Small intestine (tissue), 7 donors: ENCODE measurements at regions not wholly inside any gene's neighbourhood (a gene's known extent, or its start where the extent isn't known, plus 50 kb on each side); places are given as distances from the start of the nearest gene placed in this dataset.

Experiments used
- DNase-seq, 2 donors: peaks; one replicate each; pipeline versions ENCODE4 v3.0.0 to v3.0.0-alpha.2; 2013
- FAIRE-seq: peaks from 2 replicates; lab custom pipeline; 2012; peaks lifted over from hg19 to GRCh38; lab: Jason Lieb, UNC
- H3K27ac ChIP-seq, 3 donors: one replicate each; pipeline ENCODE4 v1.5.1; 2013; ENCODE audit warnings: low read length in 2 of 3, mild to moderate bottlenecking in 2 of 3, control low read depth in 1 of 3, inconsistent platforms in 1 of 3, low read depth in 1 of 3, moderate library complexity in 1 of 3
- H3K27me3 ChIP-seq, 3 donors: one replicate each; pipeline ENCODE4 v1.6.1; 2013; ENCODE audit warnings: low read length in 3 of 3, inconsistent platforms in 1 of 3; ENCODE audit not compliant: control insufficient read depth in 3 of 3, insufficient read depth in 3 of 3
- H3K36me3 ChIP-seq, 3 donors: one replicate each; pipeline ENCODE4 v1.6.1; 2013; ENCODE audit warnings: low read length in 3 of 3, inconsistent platforms in 1 of 3, low read depth in 1 of 3, mild to moderate bottlenecking in 1 of 3, moderate library complexity in 1 of 3; ENCODE audit not compliant: control insufficient read depth in 3 of 3, insufficient read depth in 2 of 3
- H3K4me1 ChIP-seq, 3 donors: one replicate each; pipeline ENCODE4 v1.6.1; 2013; ENCODE audit warnings: low read length in 2 of 3, inconsistent platforms in 1 of 3, low read depth in 1 of 3, mild to moderate bottlenecking in 1 of 3, moderate library complexity in 1 of 3; ENCODE audit not compliant: control insufficient read depth in 3 of 3, insufficient read depth in 2 of 3
- H3K4me3 ChIP-seq, 3 donors: one replicate each; pipeline ENCODE4 v1.5.1; 2013; ENCODE audit warnings: low read length in 3 of 3, control low read depth in 1 of 3, inconsistent platforms in 1 of 3, low read depth in 1 of 3, mild to moderate bottlenecking in 1 of 3, moderate library complexity in 1 of 3
- H3K9me3 ChIP-seq, 2 donors: one replicate each; pipeline ENCODE4 v1.6.1; 2013; ENCODE audit warnings: low read depth in 1 of 2, low read length in 1 of 2; ENCODE audit not compliant: control insufficient read depth in 2 of 2, insufficient read depth in 1 of 2
- whole genome bisulfite sequencing, 3 donors: extraction: QIAGEN DNeasy Blood & Tissue Kit; methylation state at CpG; one replicate each; pipeline ENCODE4 v1.1.7; 2013; 5-methylcytosine and 5-hydroxymethylcytosine counted together
- donor health status: healthy with polysubstance abuse.
- donor health status: control.
- donor health status: control.
- donor health status: Bipolar disorder and iron deficiency.
- donor health status: healthy.

GRCh38 chr20:9918348-9918747 lies 79.5 kb upstream of the PAK5 start:
- H3K9me3 ChIP-seq: no peaks in the 10 kb centered on the region

GRCh38 chr20:9916761-9917160 lies 77.9 kb upstream of the PAK5 start:
- DNase-seq (no peak), FAIRE-seq (no peak)
- Histone ChIP-seq H3K27ac (no peak overlapping the region), H3K36me3 (no peaks in the 10 kb centered on the region), H3K9me3 (no peaks in the 10 kb centered on the region), H3K4me3 (no peak overlapping the region), H3K4me1 (peaks cover 0 to 14% (median 4%) of the 10 kb centered on the region in 3 donors), H3K27me3 (no peaks in the 10 kb centered on the region)
- WGBS, 3 donors: 49 to 60% (median 60%) methylated on average over 2 of the region's 2 CpGs

More at GRCh38 chr20:9918348-9918747, 79.5 kb upstream of the PAK5 start:
- no peak for FAIRE-seq
- H3K36me3 ChIP-seq: no peaks in the 10 kb centered on the region
- 77 to 85% (median 80%) methylated on average over 5 of the region's 5 CpGs for WGBS, 3 donors
- DNase-seq: no peak
- no peak overlapping the region for H3K4me3 ChIP-seq
- H3K27ac ChIP-seq: no peak overlapping the region
- no peaks in the 10 kb centered on the region for H3K27me3 ChIP-seq
- H3K4me1 ChIP-seq: peaks cover 0 to 14% (median 4%) of the 10 kb centered on the region in 3 donors

- H3K4me1 ChIP-seq: no peaks in the 10 kb centered on the region
- H3K27ac ChIP-seq: no peak overlapping the region
- no peaks in the 10 kb centered on the region for H3K9me3 ChIP-seq
- 0 to 3% (median 3%) methylated on average over 8 of the region's 8 CpGs for WGBS, 3 donors
- H3K27me3 ChIP-seq: no peaks in the 10 kb centered on the region
- H3K4me3 ChIP-seq: no peak overlapping the region
- no peaks in the 10 kb centered on the region for H3K36me3 ChIP-seq
- FAIRE-seq (peak; percentile 71), DNase-seq (peak; percentile 33 to 59)
Measured at GRCh38 chr20:9912858-9913434, 74.1 kb upstream of the PAK5 start.

DNA sequence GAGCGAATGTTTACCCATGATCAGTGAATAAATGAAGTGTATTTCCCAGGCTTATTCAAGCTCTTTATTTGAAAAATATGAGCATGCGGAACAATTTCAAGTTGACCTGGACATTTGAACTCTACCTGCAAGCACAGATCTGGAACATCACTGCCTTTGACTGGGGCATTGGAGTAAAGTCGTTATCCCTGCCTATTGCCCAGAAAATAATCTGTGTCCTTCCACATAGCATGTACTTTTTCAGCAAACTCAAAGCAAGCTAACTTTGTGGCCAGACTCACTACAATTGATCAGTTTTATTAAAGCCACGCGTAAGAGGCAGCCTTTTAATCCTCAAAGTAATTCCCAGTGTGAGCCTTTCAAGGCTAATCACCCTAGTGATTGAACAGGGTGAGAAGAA lies 73.4 kb upstream of the PAK5 start:
- no peak for FAIRE-seq
- H3K4me3 ChIP-seq: no peak overlapping the region
- 76 to 83% (median 79%) methylated on average over 5 of the region's 5 CpGs for WGBS, 3 donors
- no peak overlapping the region for H3K27ac ChIP-seq
- H3K27me3 ChIP-seq: no peaks in the 10 kb centered on the region
- no peaks in the 10 kb centered on the region for H3K4me1 ChIP-seq
- no peaks in the 10 kb centered on the region for H3K9me3 ChIP-seq
- no peak for DNase-seq
- H3K36me3 ChIP-seq: no peaks in the 10 kb centered on the region

DNA sequence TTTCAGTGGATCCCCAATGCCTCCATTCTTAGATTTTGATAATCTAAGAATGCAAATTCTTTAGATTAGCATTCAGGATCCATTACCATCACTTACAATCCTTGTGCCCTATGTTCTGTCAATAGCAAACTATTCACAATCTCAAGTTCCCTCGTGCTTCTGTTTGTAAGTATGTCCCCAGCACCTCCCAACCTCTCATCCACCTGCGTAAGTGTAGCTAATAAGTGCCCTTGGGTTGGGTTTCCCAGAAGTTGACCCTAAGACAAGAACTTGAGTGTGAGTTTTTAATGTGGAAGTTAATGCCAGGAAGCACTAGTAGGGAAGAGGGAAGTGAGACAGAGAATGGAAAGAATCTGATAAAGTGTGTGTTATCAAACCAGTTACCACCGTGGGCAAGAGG lies 72.6 kb upstream of the PAK5 start:
- no peak overlapping the region for H3K4me3 ChIP-seq
- WGBS, 3 donors: 55 to 69% (median 58%) methylated on average over 3 of the region's 3 CpGs
- no peak for DNase-seq
- no peaks in the 10 kb centered on the region for H3K27me3 ChIP-seq
- no peak overlapping the region for H3K27ac ChIP-seq
- H3K4me1 ChIP-seq: no peaks in the 10 kb centered on the region
- no peak for FAIRE-seq
- H3K36me3 ChIP-seq: no peaks in the 10 kb centered on the region
- H3K9me3 ChIP-seq: no peaks in the 10 kb centered on the region

- Histone ChIP-seq H3K27me3 (no peaks in the 10 kb centered on the region), H3K9me3 (no peaks in the 10 kb centered on the region), H3K27ac (no peak overlapping the region), H3K4me1 (no peaks in the 10 kb centered on the region), H3K4me3 (no peak overlapping the region), H3K36me3 (no peaks in the 10 kb centered on the region)
- DNase-seq: no peak
- FAIRE-seq: no peak
Measured at GRCh38 chr20:9909167-9909566, 70.3 kb upstream of the PAK5 start.

DNA sequence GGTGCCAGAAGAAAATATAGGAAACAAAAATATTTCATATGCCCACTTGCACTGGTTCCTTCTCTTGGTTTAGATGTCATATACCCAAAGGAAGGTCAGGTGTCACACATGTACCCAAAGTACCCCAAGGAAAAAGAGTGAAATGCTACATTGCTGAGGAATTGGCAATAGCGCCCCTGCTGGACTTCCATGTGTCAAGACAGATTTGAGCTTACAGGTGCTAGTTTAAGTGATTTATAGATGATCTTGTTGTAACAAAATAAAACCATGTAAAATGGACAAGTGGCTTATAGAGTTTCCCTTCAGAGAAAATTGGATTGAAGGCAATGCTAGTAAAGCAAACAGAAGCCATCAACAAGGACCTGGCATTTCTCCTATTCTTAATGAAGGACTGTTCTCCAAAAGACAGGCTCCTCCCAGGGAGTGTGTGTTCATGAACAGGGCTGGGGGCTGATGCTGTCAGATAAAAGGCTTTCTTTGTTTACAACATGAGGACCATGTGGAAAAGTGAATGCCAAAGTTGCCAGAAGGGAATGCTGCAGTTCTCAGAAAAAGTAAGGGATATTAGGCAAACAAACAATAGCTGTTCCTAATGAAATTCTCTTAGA lies 64.3 kb upstream of the PAK5 start:
- H3K9me3 ChIP-seq: no peaks in the 10 kb centered on the region
- FAIRE-seq (no peak), DNase-seq (peak in 1 of 2 donors; percentile 29)
- no peaks in the 10 kb centered on the region for H3K27me3 ChIP-seq
- WGBS, 3 donors: 27 to 50% (median 42%) methylated on average over 1 of the region's 1 CpG
- no peak overlapping the region for H3K27ac ChIP-seq
- no peaks in the 10 kb centered on the region for H3K4me1 ChIP-seq
- H3K4me3 ChIP-seq: no peak overlapping the region
- H3K36me3 ChIP-seq: no peaks in the 10 kb centered on the region

GRCh38 chr20:9889270-9889981 lies 50.5 kb upstream of the PAK5 start:
- H3K4me1 ChIP-seq: peaks cover 0 to 6% (median 0%) of the 10 kb centered on the region in 3 donors
- FAIRE-seq: no peak
- no peaks in the 10 kb centered on the region for H3K9me3 ChIP-seq
- WGBS, 3 donors: 78 to 80% (median 79%) methylated on average over 6 of the region's 6 CpGs
- no peak overlapping the region for H3K27ac ChIP-seq
- DNase-seq: peak in 1 of 2 donors; percentile 66
- H3K4me3 ChIP-seq: peak overlapping the region in 1 of 3 donors; percentile 3
- H3K36me3 ChIP-seq: no peaks in the 10 kb centered on the region
- no peaks in the 10 kb centered on the region for H3K27me3 ChIP-seq
